DLD1 (cell line): ENCODE measurements at regions not wholly inside any gene's neighbourhood (a gene's known extent, or its start where the extent isn't known, plus 50 kb on each side); places are given as distances from the start of the nearest gene placed in this dataset.
"Not testable (repeated sequence)": the region's sequence is repeated elsewhere in the genome, so short reads cannot be mapped to it uniquely, and the experiment has no call there.

ENCODE experiments used
- in situ Hi-C: cut with HindIII; loops from 2 replicates; pipeline ENCODE4 v1.10.0; 2017; ENCODE audit warnings: low sequenced_read_pairs

DNA sequence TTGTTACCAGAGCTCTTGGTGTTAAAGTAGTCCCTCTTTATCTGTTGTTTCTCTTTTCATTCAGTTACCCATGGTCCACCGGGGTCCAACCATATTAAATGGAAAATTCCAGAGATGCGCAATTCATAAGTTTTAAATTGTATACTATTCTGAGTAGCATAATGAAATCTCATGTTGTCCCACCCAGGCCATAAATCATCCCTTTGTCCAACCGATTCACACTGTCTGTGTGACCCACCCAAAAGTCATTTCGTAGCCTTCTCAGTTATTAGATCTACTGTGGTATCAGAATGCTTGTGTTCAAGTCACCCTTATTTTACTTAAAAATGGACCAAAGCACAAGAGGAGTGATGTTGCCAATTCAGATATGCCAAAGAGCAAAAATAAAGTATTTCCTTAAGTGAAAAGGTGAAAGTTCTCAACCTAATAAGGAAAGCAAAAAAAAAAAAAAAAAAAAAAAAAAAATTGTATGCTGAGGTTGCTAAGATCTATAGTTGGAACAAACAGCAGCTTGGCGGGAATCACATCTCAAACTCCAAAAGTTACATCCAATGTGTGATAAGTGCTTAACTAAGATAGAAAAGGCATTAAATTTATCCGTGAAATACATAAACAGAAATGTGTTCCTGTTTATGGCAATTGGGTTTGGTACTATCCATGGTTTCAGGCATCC, 106.8 kb upstream of the GPBP1 start:
- in situ Hi-C loops: loop anchor here (10.0 kb wide), 1 partner anchor 112 kb away; the partner anchor contains the start of gene MIER3

DNA sequence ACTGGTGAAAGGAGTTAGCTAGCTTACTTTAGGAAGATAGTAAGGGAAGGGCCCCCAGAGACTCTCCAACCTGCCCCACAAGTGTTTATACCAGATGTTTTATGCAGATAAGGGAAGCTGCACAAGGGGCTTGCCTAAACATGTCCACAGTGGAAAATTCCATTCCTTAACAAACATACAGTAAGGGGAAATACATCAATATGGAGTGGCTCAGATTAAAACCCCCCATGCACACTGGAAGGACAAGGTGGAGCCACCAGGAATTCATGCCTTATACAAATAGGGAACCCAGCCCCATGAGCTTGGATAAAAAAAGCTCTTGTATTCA, 106.3 kb upstream of the GPBP1 start:
- in situ Hi-C loops: loop anchor here (10.0 kb wide), 1 partner anchor 113 kb away; the partner anchor contains the start of gene MIER3

DNA sequence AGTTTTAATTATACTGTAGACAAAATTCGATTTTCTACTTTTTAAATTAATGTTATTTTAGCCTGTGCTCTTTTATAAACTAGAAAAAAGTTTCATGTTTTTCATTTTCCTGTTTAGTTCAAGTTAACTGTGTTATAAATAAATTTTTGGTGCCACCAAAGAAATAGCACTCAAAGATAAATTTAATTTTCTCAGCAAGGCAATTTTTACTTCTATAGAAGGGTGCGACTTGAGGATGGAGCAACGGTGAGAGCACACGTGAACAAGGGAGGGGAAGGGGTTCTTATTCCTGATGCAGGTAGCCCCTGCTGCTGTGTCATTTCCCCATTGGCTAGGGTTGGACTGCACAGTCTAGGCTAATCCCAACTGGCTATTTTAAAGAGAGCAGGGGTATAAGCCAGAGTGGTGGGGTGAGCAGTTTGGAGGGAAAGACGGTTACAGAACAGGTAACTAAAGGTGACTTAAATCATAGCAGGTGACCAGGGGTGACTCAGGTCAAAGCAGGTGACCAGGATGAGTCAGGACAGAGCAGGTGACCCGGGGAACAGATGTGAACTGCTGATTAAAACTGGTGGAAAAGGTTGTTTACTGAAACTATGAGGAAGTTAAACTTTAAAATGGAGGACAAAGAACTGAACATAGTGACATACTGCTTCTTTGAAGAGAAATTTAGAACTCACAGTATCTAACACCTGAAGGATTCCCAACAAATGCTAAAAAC, 104.6 kb upstream of the GPBP1 start:
- in situ Hi-C loops: loop anchor here (10.0 kb wide), 1 partner anchor 114 kb away; the partner anchor contains the start of gene MIER3

DNA sequence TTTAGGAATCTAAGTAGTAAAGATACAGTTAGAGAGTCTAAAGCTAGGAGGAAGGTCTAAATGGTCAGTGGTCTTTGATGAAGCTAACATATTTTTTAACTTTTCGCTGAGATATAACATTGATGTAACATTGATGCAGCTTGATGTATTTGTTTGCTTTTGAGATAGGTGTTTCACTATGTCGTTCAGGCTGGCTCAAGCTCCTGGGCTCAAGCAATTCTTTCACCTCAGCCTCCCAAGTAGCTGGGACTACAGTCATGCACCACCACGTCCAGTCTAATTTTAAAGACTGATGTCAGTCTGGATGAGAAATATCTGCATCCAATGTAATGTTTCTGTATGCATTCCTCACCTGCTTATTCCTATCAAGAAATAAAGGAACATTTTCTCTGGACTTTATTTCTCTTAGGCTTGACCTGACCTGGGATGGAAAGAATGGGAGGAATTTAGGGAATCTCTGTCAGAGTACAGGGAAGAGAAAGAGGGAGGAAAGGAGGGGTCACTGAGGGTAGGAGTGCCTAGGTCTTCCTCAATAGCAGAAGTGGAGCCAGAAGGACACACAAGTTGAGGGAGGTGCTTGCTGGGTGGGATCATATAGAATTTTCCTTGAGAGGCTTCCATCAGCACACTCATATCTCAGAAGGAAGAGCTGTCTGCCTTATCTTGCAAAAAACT, 101.5 kb upstream of the GPBP1 start:
- in situ Hi-C loops: no loop called here

DNA sequence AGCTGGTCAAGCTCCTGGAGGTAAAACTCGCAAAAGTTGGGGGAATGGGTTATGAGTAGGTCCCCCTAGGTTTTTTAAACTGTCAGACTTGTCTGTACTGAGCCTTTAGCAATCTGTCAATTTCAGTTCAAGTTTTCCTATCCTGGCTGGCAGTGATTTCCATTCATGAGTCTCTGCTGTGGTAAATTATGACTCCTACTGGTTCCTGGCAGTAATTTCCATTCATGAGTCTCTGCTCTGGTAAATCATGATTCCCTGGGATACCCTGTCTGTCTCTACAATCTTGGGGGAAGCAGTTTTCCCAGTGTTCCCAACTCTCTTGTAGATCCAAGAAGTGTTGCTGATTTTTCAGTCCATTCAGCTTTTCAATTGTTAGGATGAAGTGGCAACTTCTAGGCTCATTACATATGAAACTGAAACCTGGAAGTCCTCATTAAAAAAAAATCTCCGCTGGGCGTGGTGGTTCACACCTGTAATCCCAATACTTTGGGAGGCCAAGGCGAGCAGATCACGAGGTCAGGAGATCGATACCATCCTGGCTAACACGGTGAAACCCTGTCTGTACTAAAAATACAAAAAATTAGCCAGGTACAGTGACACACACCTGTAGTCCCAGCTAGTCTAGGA, 91.3 kb upstream of the GPBP1 start:
- in situ Hi-C loops: no loop called here

DNA sequence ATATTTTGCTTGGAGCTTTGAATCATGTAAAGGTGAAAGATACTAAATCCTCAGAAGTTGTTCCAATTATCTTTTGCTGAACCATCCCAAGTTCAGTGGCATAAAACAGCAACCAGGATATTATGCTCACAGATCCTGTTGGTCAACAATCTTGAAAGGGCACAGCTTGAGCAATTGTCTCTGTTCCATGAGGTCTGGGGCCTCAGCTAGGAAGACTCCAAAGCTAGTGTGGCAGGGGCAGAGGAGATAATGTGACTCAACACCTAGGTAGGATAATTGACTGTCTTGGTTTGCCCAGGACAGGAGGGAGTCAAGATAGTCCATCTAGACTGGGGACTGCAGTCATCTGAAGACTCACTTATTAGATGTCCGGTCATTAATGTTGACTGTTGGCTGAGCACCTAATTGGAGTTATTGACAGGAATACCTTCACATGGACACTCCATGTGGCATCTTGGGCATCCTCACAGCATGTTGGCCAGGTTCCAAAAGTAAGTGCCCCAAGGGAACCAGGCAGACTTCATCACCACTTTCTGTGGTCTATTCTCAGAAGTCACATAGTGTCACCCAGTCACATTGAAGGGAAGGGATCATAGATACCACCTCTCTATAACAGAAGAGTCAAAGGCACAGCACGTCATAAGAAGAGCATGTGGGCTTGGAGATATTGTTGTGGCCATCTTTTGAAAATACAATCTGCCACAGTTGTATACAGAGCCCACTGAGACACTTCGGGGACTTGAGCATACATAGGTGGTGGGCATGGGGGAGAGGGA, 88.4 kb upstream of the GPBP1 start:
- in situ Hi-C loops: no loop called here

DNA sequence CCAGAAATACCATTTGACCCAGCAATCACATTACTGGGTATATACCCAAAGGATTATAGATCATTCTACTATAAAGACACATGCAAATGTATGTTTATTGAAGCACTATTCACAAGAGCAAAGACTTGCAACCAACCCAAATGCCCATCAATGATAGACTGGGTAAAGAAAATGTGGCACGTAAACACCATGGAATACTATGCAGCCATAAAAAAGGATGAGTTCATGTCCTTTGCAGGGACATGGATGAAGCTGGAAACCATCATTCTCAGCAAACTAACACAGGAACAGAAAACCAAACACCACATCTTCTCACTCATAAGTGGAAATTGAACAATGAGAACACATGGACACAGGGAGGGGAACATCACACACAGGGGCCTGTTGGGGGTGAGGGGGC, 85.9 kb upstream of the GPBP1 start:
- in situ Hi-C loops: not testable (repeated sequence)

DNA sequence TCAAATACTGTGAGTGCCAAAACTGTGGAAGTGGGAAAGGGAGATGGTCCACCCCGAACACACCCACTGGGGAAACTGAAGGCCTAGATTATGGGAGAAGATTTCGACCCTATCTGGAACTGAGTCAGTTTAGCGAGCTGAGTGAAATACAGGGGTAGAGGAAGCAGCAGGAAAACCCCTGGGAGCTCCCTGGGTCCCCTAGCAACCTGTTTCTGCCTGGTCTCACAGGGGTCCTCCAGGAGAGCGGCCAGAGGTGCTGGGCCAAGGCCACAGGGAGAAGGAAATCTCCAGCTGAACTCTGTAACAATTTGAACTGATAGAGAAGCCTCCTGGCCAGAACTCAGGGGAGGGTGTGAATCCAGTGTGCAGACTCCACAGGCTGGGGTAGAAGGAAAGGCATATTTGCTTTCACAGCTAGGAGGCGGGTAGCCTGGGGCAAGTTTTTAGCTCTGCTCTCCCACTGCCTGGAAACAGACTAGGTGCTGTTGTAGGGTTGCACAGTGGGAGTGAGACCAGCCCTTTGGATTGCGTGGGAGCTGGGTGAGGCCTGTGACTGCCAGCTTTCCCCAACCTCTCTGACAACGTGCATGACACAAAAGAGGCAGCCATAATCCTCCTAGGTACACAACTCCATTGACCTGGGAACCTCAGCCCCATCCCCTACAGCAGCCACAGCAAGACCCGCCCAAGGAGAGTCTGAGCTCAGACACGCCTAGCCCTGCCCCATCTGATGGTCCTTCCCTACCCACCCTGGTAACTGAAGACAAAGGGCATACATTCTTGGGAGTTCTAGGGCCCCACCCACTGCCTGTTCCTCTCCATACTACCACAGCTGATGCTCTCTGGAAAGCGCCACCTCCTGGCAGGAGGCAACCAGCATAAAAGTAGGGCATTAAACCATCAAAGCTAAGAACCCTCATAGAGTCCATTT, 78.8 kb upstream of the GPBP1 start:
- in situ Hi-C loops: no loop called here

DNA sequence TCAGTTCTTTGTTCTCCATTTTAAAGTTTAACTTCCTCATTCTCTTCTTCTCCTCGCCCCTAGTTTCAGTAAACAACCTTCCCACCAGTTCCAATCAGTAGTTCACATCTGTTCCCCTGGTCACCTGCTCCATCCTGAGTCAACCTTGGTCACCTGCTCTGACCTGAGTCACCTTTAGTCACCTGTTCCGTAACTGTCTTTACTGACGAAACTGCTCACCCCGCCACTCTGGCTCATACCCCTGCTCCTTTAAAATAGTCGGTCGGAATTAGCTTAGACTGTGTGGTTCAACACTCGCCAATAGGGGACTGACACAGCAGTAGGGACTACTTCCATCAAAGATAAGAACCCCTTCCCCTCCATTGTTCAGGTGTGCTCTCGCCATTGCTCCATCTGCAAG, 76.3 kb upstream of the GPBP1 start:
- in situ Hi-C loops: no loop called here

DNA sequence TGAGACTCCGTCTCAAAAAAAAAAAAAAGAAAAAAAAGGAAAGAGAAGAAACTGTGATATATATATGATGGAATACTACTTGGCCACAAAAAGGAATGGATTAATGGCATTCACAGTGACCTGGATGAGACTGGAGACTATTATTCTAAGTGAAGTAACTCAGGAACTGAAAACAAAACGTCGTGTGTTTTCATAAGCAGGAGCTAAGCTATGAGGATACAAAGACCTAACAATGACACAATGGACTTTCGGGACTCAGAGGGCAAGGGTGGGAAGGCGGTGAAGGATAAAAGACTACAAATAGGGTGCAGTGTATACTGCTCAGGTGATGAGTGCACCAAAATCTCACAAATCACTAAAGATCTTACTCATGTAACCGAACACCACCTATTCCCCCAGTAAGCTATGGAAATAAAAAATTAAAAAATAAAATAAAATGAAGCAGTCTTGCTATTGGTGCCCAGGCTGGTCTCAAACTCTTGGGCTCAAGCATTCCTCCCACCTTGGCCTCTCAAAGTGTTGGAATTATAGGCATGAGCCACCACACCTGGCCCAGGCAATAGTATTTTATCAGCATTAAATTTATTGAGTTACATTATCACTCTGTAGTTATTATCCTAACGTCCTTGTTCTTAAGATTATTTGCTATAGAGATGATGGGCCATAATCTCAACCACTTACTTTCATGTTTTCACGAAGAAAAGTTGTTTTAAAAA, 71.5 kb upstream of the GPBP1 start:
- in situ Hi-C loops: no loop called here

DNA sequence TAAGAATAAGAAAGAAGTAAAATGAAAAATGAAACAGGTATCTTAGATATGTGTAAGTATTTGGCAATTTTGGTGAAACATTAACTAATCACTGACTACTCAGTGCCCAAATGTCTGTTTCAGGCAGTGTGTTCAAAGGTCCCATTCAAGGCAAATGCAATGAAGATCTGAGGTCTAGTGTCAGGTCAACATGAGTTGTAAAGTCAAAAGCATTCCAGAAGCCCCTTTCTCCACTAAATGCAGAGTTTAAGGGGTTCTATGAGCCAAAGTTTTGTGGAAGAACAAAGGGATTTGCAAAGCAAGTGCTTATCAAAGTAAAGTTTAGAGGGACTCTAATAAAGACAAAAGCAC, 71.0 kb upstream of the GPBP1 start:
- in situ Hi-C loops: no loop called here

DNA sequence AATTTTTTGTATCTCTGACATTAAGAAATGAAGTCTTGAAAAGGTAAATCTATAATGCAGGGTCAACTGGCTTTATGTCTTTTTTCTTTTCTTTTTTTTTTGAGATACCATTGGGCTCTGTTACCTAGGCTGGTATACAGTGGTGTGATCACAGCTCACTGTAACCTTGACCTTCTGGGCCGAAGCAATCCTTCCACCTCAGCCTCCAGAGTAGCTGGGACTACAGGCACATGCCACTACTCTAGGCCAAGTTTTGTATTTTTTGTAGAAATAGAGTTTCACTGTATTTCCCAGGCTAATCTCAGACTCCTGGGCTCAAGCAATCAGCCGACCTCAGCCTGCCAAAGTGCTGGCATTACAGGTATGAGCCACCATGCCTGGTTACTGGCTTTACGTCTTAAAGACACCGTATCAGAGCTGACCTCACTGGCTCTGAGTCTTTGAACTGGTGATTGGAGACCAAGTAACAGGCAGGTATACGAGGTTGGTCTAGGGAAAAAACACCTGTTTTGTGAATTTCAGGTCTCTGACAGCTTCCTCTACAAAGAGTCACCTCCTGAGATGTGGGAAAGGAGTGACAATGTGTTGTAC, 70.4 kb upstream of the GPBP1 start:
- in situ Hi-C loops: no loop called here

DNA sequence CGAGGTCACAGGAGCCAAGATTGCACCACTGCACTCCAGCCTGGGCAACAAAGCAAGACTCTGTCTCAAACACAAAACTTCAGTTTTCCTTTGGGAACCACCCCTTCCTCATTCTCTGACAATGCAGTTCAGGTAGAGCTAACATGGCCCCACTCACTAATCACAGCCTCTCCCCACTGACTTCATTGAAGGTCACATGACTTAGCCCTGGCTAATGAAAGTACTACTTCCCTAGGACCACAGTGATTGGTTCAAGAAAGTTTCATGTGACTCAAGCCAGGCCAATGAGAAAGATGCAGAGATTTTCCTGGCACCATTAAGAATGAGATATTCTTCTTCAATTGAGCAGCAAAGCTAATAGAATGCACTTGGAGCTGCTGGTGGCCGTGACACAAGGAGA, 67.2 kb upstream of the GPBP1 start:
- in situ Hi-C loops: no loop called here

DNA sequence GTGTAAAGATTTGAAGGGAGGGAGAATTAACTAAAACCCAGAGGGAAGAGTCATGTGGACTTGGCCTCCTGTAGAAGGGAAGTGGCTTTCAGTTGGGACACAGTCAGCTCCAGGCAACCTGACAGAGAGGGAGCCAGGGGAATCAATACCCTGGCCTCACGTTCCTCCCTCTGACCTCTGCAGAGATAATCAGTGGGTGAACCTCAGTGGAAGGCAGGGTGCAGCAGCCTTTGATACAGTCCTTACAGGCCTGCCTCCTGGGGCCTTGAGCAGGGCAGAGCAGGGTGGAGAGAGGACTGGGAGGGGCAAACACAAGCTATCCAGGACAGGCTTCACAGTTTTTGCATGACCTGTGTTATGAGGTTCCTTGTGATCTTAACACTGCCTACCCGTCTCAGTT, 61.9 kb upstream of the GPBP1 start:
- in situ Hi-C loops: no loop called here

DNA sequence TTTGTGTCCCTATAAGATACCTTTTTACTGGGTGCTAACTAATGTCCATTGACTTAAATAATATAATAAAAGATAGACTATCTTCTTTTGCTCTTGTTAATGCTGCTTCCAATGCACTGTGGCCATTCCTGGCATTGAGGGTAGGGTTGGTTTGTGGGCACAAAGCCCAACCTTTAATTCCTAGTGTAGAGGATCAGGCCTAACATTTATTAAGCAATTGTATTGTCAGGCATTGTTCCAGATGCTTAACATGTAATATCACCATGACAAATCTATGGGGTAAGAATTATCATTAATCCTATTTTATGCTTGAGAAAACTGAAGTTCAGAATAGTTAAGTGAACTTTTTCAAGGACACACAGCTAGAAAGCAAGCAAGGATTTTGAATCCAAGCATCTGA, 60.4 kb upstream of the GPBP1 start:
- in situ Hi-C loops: no loop called here

DNA sequence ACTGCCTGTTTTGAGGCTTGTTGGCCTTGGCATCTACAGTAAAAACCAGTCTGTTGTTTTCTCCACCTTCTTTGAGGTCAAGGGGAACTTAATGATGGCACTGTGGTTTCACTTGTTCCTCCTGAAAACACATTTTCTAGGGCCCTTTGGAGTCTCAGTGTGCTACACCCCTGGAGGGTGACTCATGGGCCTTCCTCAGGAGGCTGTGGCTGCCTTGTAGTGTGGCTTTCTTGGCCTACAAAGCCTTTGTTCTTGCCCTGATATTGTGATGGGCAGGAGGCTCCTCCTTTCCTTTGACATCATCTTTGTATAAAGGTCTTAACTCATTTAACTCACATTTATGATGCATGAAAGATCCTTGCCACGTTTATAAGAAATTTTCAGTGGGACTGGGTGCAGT, 56.3 kb upstream of the GPBP1 start:
- in situ Hi-C loops: no loop called here

DNA sequence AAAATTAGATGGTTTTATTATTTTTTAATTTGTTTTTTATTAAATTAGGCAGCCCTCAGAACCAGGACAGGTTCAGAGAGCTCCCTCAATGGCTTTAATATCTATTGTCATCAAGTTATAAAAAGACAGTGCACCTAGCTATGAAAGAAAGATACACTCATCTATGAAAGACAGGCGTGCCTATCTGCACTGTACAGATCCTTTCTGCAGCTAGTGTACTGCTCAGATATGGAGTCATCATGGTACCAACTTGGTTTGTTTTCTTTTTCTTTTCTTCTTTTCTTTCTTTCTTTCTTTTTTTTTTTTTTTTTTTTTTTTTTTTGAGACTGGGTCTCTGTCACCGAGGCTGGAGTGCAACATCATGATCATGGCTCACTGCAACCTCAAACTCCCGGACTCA, 54.8 kb upstream of the GPBP1 start:
- in situ Hi-C loops: no loop called here

DNA sequence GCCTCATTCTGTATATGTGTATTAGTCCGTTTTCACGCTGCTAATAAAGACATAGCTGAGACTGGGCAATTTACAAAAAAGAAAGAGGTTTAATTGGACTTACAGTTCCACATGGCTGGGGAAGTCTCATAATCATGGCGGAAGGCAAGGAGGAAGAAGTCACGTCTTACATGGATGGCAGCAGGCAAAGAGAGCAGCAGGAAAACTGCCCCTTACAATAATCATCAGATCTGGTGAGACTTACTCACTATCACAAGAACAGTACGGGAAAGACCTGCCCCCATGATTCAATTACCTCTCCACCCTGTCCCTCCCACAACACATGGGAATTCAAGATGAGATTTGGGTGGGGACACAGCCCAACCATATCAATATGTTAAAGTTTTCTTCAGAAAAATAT, 49.8 kb upstream of the GPBP1 start:
- in situ Hi-C loops: no loop called here
